OCI-LY7 (cell line): ENCODE measurements at regions not wholly inside any gene's neighbourhood (a gene's known extent, or its start where the extent isn't known, plus 50 kb on each side); places are given as distances from the start of the nearest gene placed in this dataset.

Experiments
- EZH2phosphoT487 ChIP-seq: fragments of 200-600 bp; sonication (generic); IDR thresholded peaks from 2 replicates; pipeline ENCODE4 v1.6.1; 2018; ENCODE audit warnings: low read depth, borderline replicate concordance, mild to moderate bottlenecking, mixed run types, antibody characterized with exemption, low read length, moderate library complexity, mixed read lengths
- TF ChIP-seq, protein P1 (sequence below): fragments of 200-600 bp; sonication (generic); conservative IDR thresholded peaks from 2 replicates; pipeline ENCODE4 v1.5.1; 2014; ENCODE audit warnings: mild to moderate bottlenecking, antibody characterized with exemption, low read length, moderate library complexity, mixed read lengths

GRCh38 chr17:36742267-36743000 lies 141.1 kb downstream of the MRM1 start:
- TF ChIP-seq, protein P1, sequence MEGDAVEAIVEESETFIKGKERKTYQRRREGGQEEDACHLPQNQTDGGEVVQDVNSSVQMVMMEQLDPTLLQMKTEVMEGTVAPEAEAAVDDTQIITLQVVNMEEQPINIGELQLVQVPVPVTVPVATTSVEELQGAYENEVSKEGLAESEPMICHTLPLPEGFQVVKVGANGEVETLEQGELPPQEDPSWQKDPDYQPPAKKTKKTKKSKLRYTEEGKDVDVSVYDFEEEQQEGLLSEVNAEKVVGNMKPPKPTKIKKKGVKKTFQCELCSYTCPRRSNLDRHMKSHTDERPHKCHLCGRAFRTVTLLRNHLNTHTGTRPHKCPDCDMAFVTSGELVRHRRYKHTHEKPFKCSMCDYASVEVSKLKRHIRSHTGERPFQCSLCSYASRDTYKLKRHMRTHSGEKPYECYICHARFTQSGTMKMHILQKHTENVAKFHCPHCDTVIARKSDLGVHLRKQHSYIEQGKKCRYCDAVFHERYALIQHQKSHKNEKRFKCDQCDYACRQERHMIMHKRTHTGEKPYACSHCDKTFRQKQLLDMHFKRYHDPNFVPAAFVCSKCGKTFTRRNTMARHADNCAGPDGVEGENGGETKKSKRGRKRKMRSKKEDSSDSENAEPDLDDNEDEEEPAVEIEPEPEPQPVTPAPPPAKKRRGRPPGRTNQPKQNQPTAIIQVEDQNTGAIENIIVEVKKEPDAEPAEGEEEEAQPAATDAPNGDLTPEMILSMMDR, result no peak
- TF ChIP-seq EZH2phosphoT487, result no peak
